ENCODE measurements at regions not wholly inside any gene's neighbourhood (a gene's known extent, or its start where the extent isn't known, plus 50 kb on each side); places are given as distances from the start of the nearest gene placed in this dataset.

DNA sequence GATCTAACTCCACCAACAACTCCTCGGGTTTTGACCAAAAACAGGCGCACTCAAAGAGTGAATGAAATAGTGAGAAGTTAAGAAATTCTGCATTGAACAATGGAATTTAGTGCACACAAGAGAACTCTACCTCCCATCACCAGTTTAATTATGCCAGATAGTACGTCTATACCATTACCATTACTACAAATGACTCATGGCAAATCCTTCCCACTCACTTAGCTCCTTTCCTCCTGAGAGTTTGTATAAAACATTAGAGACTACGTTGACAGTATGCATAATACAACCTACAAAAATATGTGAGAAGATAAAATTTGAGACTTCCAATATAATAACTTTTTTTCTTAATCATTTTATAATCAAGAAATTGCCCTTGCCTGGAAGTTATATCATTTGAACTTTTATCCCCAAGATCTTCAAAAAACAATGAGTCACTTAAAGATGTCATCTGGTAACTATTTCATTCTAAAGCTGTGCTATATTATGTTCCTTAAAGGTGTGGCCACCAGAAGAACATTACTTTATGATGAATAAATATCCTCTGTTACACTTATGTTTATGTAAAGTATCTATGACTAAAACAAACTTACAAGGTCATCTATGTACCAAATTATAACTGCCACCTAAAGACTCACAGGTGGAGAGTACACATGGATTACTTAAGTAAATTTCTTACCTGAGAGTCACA lies 297.9 kb upstream of the PTGER4 start (continued):
- no peak for TF ChIP-seq FOSL2 (IDR thresholded peaks at IDR 0.05)
- TF ChIP-seq FOSL2 (CRISPR knock-in tag; IDR thresholded peaks at IDR 0.05): peak; percentile 58
- no peak for TF ChIP-seq PHF8 (IDR thresholded peaks at IDR 0.05; ENCODE audit: borderline replicate concordance, low read depth)

GRCh38 chr5:40381016-40381415 lies 298.7 kb upstream of the PTGER4 start:
- no peak for ATAC-seq
- peaks cover 44% of the 10 kb centered on the region for H3K4me1 ChIP-seq
- TF ChIP-seq POLR2AphosphoS2 (conservative IDR thresholded peaks at IDR 0.05; ENCODE audit: low read length): no peak
- no peak for TF ChIP-seq RARB (CRISPR knock-in tag; IDR thresholded peaks at IDR 0.05)
- TF ChIP-seq JUN (IDR thresholded peaks at IDR 0.05): no peak
- no peak for TF ChIP-seq NR3C1 (IDR thresholded peaks at IDR 0.05)
- no peak for TF ChIP-seq HMGXB4 (CRISPR knock-in tag; IDR thresholded peaks at IDR 0.05; ENCODE audit: borderline replicate concordance)
- TF ChIP-seq, protein P1, sequence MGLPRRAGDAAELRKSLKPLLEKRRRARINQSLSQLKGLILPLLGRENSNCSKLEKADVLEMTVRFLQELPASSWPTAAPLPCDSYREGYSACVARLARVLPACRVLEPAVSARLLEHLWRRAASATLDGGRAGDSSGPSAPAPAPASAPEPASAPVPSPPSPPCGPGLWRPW (IDR thresholded peaks at IDR 0.05): no peak
- TF ChIP-seq EHF (CRISPR knock-in tag; IDR thresholded peaks at IDR 0.05): no peak
- TF ChIP-seq CBX8 (IDR thresholded peaks at IDR 0.05): no peak
- TF ChIP-seq, protein P2, sequence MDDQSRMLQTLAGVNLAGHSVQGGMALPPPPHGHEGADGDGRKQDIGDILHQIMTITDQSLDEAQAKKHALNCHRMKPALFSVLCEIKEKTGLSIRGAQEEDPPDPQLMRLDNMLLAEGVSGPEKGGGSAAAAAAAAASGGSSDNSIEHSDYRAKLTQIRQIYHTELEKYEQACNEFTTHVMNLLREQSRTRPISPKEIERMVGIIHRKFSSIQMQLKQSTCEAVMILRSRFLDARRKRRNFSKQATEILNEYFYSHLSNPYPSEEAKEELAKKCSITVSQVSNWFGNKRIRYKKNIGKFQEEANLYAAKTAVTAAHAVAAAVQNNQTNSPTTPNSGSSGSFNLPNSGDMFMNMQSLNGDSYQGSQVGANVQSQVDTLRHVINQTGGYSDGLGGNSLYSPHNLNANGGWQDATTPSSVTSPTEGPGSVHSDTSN (IDR thresholded peaks at IDR 0.05): no peak
- TF ChIP-seq, protein P3, sequence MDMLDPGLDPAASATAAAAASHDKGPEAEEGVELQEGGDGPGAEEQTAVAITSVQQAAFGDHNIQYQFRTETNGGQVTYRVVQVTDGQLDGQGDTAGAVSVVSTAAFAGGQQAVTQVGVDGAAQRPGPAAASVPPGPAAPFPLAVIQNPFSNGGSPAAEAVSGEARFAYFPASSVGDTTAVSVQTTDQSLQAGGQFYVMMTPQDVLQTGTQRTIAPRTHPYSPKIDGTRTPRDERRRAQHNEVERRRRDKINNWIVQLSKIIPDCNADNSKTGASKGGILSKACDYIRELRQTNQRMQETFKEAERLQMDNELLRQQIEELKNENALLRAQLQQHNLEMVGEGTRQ (IDR thresholded peaks at IDR 0.05): no peak
- no peak for TF ChIP-seq RAD21 (conservative IDR thresholded peaks at IDR 0.05 in 1 of 2, IDR thresholded peaks at IDR 0.05 in 1 of 2)
- TF ChIP-seq MAX (IDR thresholded peaks at IDR 0.05): no peak
- no peak for TF ChIP-seq MAZ (IDR thresholded peaks at IDR 0.05; ENCODE audit: borderline replicate concordance, low read depth, low read length)
- no peak for TF ChIP-seq NFE2L2 (conservative IDR thresholded peaks at IDR 0.05; ENCODE audit: low read length)
- TF ChIP-seq KDM5A (IDR thresholded peaks at IDR 0.05): no peak
- H3K4me3 ChIP-seq: no peak overlapping the region
- CTCF ChIA-PET: no interaction called here
- no peaks in the 10 kb centered on the region for H3K9me3 ChIP-seq
- WGBS (ENCODE audit: missing lambda C conversion rate): 70% methylated on average over 4 of the region's 4 CpGs
- no peak overlapping the region for H3K4me2 ChIP-seq
- POLR2A ChIA-PET: no interaction called here
- peak overlapping the region in 1 of 2 experiments; percentile 28; a peak in 1 of 6 replicates for H3K27ac ChIP-seq
- no peak for DNase-seq (ENCODE audit: low read depth in 1 of 2, low spot score in 1 of 2)
- FAIRE-seq: peak; percentile 39

GRCh38 chr5:40378396-40379177 lies 301.1 kb upstream of the PTGER4 start:
- no peak for DNase-seq (ENCODE audit: low read depth in 1 of 2, low spot score in 1 of 2)
- ATAC-seq: no peak
- ChIA-PET POLR2A (no interaction called here), CTCF (no interaction called here)
- 57% methylated on average over 6 of the region's 6 CpGs for WGBS (ENCODE audit: missing lambda C conversion rate)
- TF ChIP-seq, protein P4, sequence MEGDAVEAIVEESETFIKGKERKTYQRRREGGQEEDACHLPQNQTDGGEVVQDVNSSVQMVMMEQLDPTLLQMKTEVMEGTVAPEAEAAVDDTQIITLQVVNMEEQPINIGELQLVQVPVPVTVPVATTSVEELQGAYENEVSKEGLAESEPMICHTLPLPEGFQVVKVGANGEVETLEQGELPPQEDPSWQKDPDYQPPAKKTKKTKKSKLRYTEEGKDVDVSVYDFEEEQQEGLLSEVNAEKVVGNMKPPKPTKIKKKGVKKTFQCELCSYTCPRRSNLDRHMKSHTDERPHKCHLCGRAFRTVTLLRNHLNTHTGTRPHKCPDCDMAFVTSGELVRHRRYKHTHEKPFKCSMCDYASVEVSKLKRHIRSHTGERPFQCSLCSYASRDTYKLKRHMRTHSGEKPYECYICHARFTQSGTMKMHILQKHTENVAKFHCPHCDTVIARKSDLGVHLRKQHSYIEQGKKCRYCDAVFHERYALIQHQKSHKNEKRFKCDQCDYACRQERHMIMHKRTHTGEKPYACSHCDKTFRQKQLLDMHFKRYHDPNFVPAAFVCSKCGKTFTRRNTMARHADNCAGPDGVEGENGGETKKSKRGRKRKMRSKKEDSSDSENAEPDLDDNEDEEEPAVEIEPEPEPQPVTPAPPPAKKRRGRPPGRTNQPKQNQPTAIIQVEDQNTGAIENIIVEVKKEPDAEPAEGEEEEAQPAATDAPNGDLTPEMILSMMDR (IDR thresholded peaks at IDR 0.05): no peak
- no peak for TF ChIP-seq KDM1A (IDR thresholded peaks at IDR 0.05; ENCODE audit: low read depth)
- TF ChIP-seq CBX8 (IDR thresholded peaks at IDR 0.05): no peak
- TF ChIP-seq KDM5A (IDR thresholded peaks at IDR 0.05): no peak
- FAIRE-seq: no peak
- Histone ChIP-seq H3K4me1 (peaks cover 20% of the 10 kb centered on the region), H3K27ac (no peak overlapping the region), H3K9me3 (no peaks in the 10 kb centered on the region), H3K4me2 (no peak overlapping the region), H3K4me3 (no peak overlapping the region)
